H1 (cell line): ENCODE measurements at regions not wholly inside any gene's neighbourhood (a gene's known extent, or its start where the extent isn't known, plus 50 kb on each side); places are given as distances from the start of the nearest gene placed in this dataset.

ENCODE experiments used
- ATF2 ChIP-seq: IDR thresholded peaks from 2 replicates; pipeline ENCODE4 v1.6.1; 2012; ENCODE audit warnings: low read length, inconsistent platforms
- CTCF ChIP-seq, 3 experiments: IDR thresholded peaks; 1 replicate in 2 of 3; 2 replicates in 1 of 3; pipeline versions ENCODE4 v1.5.1 to v1.6.1; 2011; ENCODE audit warnings: low read length in 3 of 3, mild to moderate bottlenecking in 3 of 3, inconsistent platforms in 2 of 3, low read depth in 1 of 3, moderate library complexity in 1 of 3; ENCODE audit not compliant: insufficient read depth in 1 of 3; ENCODE audit errors: control extremely low read depth in 1 of 3
- GABPA ChIP-seq: IDR thresholded peaks from 2 replicates; pipeline ENCODE4 v1.6.1; 2011; ENCODE audit warnings: mild to moderate bottlenecking, low read length, moderate library complexity, borderline replicate concordance; ENCODE audit not compliant: insufficient read depth
- MAX ChIP-seq: IDR thresholded peaks from 2 replicates; pipeline ENCODE4 v1.6.1; 2012; ENCODE audit warnings: inconsistent platforms
- POLR2A ChIP-seq, 2 experiments: IDR thresholded peaks; 1 replicate in 1 of 2; 2 replicates in 1 of 2; pipeline ENCODE4 v1.6.1; 2011; ENCODE audit warnings: low read depth in 2 of 2, low read length in 2 of 2, mild to moderate bottlenecking in 2 of 2; ENCODE audit errors: control extremely low read depth in 1 of 2
- POLR2AphosphoS5 ChIP-seq: IDR thresholded peaks from 2 replicates; pipeline ENCODE4 v1.6.1; 2011; ENCODE audit warnings: low read depth, low read length
- RBBP5 ChIP-seq: IDR thresholded peaks from 2 replicates; pipeline ENCODE4 v1.7.1; 2012; ENCODE audit warnings: low read depth, mild to moderate bottlenecking, inconsistent platforms, low read length, moderate library complexity, borderline replicate concordance

- TF ChIP-seq POLR2AphosphoS5 (no peak), CTCF (IDR thresholded peaks at IDR 0.05; ENCODE audit: control extremely low read depth in 1 of 3, insufficient read depth in 1 of 3, low read depth in 1 of 3, low read length in 3 of 3) (no peak), RBBP5 (no peak), MAX (no peak), ATF2 (no peak), GABPA (no peak), POLR2A (IDR thresholded peaks at IDR 0.05; ENCODE audit: control extremely low read depth in 1 of 2, low read depth in 2 of 2, low read length in 2 of 2) (no peak)
Observed at GRCh38 chr10:78278058-78278404, 244.4 kb downstream of the RPS24 start.
